Endothelial cell of umbilical vein (primary cell): ENCODE measurements at regions not wholly inside any gene's neighbourhood (a gene's known extent, or its start where the extent isn't known, plus 50 kb on each side); places are given as distances from the start of the nearest gene placed in this dataset.

Source experiments
- BruUV-seq: library from RNA; stranded (reverse); fragments of 400-500 nt; replicated peaks from 2 replicates; lab custom pipeline; 2021; lab: Mats Ljungman, UMichigan
- CTCF ChIA-PET: fragments of 300-600, 350-600 bp; sonication (Branson Sonifier 250); formaldehyde crosslinking; loops from one replicate; lab custom pipeline; 2021; ENCODE audit warnings: antibody characterized with exemption, inconsistent platforms; lab: Charles Lee
- POLR2A ChIA-PET: fragments of 300-600, 350-600 bp; sonication (Branson Sonifier 250); formaldehyde crosslinking; loops from one replicate; lab custom pipeline; 2021; ENCODE audit warnings: antibody characterized with exemption, inconsistent platforms; lab: Charles Lee
- DNase-seq: peaks from one replicate; pipeline ENCODE4 v3.0.0-alpha.2; 2011; ENCODE audit warnings: low read depth, low spot score
- FAIRE-seq: peaks from 2 replicates; lab custom pipeline; 2011; peaks lifted over from hg19 to GRCh38; lab: Jason Lieb, UNC
- H2AFZ ChIP-seq: 2 replicates; pipeline ENCODE4 v1.6.0; 2012; ENCODE audit warnings: low read depth, low read length, control low read depth, inconsistent platforms
- H3K27ac ChIP-seq: 2 replicates; pipeline ENCODE4 v1.5.1; 2011; ENCODE audit warnings: low read depth, mild to moderate bottlenecking, control low read depth, low read length, moderate library complexity; ENCODE audit not compliant: insufficient read depth
- H3K27me3 ChIP-seq, 2 experiments: 2 replicates each; pipeline versions ENCODE4 v1.6.0 to v1.6.1; 2011; ENCODE audit warnings: low read length in 2 of 2, mixed read lengths in 1 of 2; ENCODE audit not compliant: control insufficient read depth in 2 of 2, insufficient read depth in 2 of 2
- H3K36me3 ChIP-seq, 2 experiments: 2 replicates in 1 of 2; 3 replicates in 1 of 2; pipeline ENCODE4 v1.5.1; 2011; ENCODE audit warnings: low read length in 2 of 2, mild to moderate bottlenecking in 1 of 2, moderate library complexity in 1 of 2; ENCODE audit not compliant: control insufficient read depth in 2 of 2, insufficient read depth in 2 of 2; ENCODE audit errors: extremely low read depth in 1 of 2
- H3K4me1 ChIP-seq: 3 replicates; pipeline ENCODE4 v1.5.1; 2011; ENCODE audit warnings: mild to moderate bottlenecking, low read length; ENCODE audit not compliant: control insufficient read depth, insufficient read depth; ENCODE audit errors: extremely low read depth
- H3K4me2 ChIP-seq: 2 replicates; pipeline ENCODE4 v1.6.1; 2011; ENCODE audit warnings: low read length, control low read depth, mixed read lengths; ENCODE audit not compliant: insufficient read depth
- H3K4me3 ChIP-seq, 3 experiments: fragments of 200-600 bp in 1 of 3; sonication (generic), shearing (Covaris generic) in 1 of 3; replicated peaks in 1 of 3; 2 replicates each; pipeline ENCODE4 v1.5.1; 2011 to 2016; ENCODE audit warnings: control low read depth in 3 of 3, low read length in 3 of 3, mild to moderate bottlenecking in 2 of 3, inconsistent platforms in 1 of 3, low read depth in 1 of 3, moderate library complexity in 1 of 3; ENCODE audit not compliant: insufficient read depth in 1 of 3
- H3K79me2 ChIP-seq: 2 replicates; pipeline ENCODE4 v1.6.0; 2012; ENCODE audit warnings: low read length, inconsistent platforms; ENCODE audit not compliant: control insufficient read depth, insufficient read depth
- H3K9ac ChIP-seq: replicated peaks from 2 replicates; pipeline ENCODE3; 2011; ENCODE audit warnings: low read length, control low read depth; ENCODE audit not compliant: insufficient read depth; ENCODE audit errors: extremely low read depth
- H3K9me1 ChIP-seq: replicated peaks from 3 replicates; pipeline ENCODE4 v1.6.0; 2011; ENCODE audit warnings: mild to moderate bottlenecking, low read length; ENCODE audit not compliant: control insufficient read depth, insufficient read depth; ENCODE audit errors: extremely low read depth
- H3K9me3 ChIP-seq: replicated peaks from 2 replicates; pipeline ENCODE4 v1.5.1; 2012; ENCODE audit warnings: low read length, inconsistent platforms; ENCODE audit not compliant: control insufficient read depth, insufficient read depth
- H4K20me1 ChIP-seq: replicated peaks from 2 replicates; pipeline ENCODE3; 2011; ENCODE audit warnings: mild to moderate bottlenecking, low read length; ENCODE audit not compliant: control insufficient read depth, insufficient read depth; ENCODE audit errors: extremely low read depth
- CTCF ChIP-seq, 2 donors: IDR thresholded peaks; 1 replicate in 1 of 2; 2 replicates in 1 of 2; pipeline ENCODE4 v1.5.1; 2011; ENCODE audit warnings: low read length in 2 of 2, mild to moderate bottlenecking in 2 of 2, moderate library complexity in 2 of 2, control low read depth in 1 of 2, inconsistent platforms in 1 of 2, low read depth in 1 of 2; ENCODE audit not compliant: insufficient read depth in 1 of 2; ENCODE audit errors: extremely low read depth in 1 of 2
- EZH2 ChIP-seq: IDR thresholded peaks from 2 replicates; pipeline ENCODE4 v1.6.1; 2012; ENCODE audit warnings: borderline replicate concordance, low read depth, mild to moderate bottlenecking, moderate library complexity, low read length, inconsistent platforms; ENCODE audit not compliant: severe bottlenecking
- FOS ChIP-seq: IDR thresholded peaks from 2 replicates; pipeline ENCODE4 v1.6.1; 2011; ENCODE audit warnings: mild to moderate bottlenecking, low read length, moderate library complexity, borderline replicate concordance; ENCODE audit not compliant: insufficient read depth
- GATA2 ChIP-seq: IDR thresholded peaks from 2 replicates; pipeline ENCODE4 v1.7.0; 2011; ENCODE audit warnings: low read depth, mild to moderate bottlenecking, moderate library complexity, mixed read lengths, low read length; ENCODE audit not compliant: insufficient read length, insufficient read depth
- JUN ChIP-seq: IDR thresholded peaks from 2 replicates; pipeline ENCODE4 v1.6.1; 2011; ENCODE audit warnings: borderline replicate concordance, low read depth; ENCODE audit not compliant: insufficient read length, insufficient read depth
- MAX ChIP-seq: IDR thresholded peaks from 2 replicates; pipeline ENCODE4 v1.6.1; 2011; ENCODE audit not compliant: insufficient read depth, insufficient read length
- MYC ChIP-seq: IDR thresholded peaks from one replicate; pipeline ENCODE4 v1.6.1; 2011; ENCODE audit warnings: mild to moderate bottlenecking, low read depth, low read length
- POLR2A ChIP-seq: IDR thresholded peaks from 2 replicates; pipeline ENCODE4 v1.6.1; 2012; ENCODE audit warnings: low read depth, mild to moderate bottlenecking, control low read depth, low read length
- POLR2AphosphoS5 ChIP-seq: IDR thresholded peaks from 2 replicates; pipeline ENCODE4 v1.6.1; 2012; ENCODE audit warnings: low read depth, mild to moderate bottlenecking, control low read depth, low read length, moderate library complexity; ENCODE audit not compliant: insufficient read depth
- dilution Hi-C: fragments of 300-500 bp; cut with MboI; formaldehyde crosslinking; loops from one replicate; pipeline ENCODE4 v1.15.0; 2019; ENCODE audit warnings: low sequenced_read_pairs; ENCODE audit not compliant: extremely low pct_ligation_motif_present
- intact Hi-C: fragments of 100-400 bp; cut with micrococcal nuclease; formaldehyde crosslinking; loops from one replicate; pipeline ENCODE4 v1.10.0; 2022

- dilution Hi-C loops, result no loop called here
- no peak for FAIRE-seq
- Histone ChIP-seq H3K79me2 (no peaks in the 10 kb centered on the region), H3K27me3 (no peaks in the 10 kb centered on the region), H3K9ac (no peak overlapping the region), H3K36me3 (no peaks in the 10 kb centered on the region), H4K20me1 (no peaks in the 10 kb centered on the region), H2AFZ (no peak overlapping the region), H3K4me1 (no peaks in the 10 kb centered on the region), H3K27ac (no peak overlapping the region), H3K4me2 (no peak overlapping the region), H3K9me3 (no peaks in the 10 kb centered on the region), H3K4me3 (no peak overlapping the region), H3K9me1 (no peaks in the 10 kb centered on the region)
- intact Hi-C loops, result no loop called here
- POLR2A ChIA-PET, result interaction anchor here (0.6 kb wide), 1 partner anchor 656 kb away, joined by 3 read pairs; no protein-coding TSS in a partner anchor
- BruUV-seq, result no TSS peak
- no peak for DNase-seq
- CTCF ChIA-PET, result interaction anchor here (2.2 kb wide), 1 partner anchor 11 kb away, joined by 6 read pairs; no protein-coding TSS in a partner anchor
- TF ChIP-seq MYC (no peak), MAX (no peak), JUN (no peak), CTCF (IDR thresholded peaks at IDR 0.05; ENCODE audit: extremely low read depth in 1 of 2, insufficient read depth in 1 of 2, low read depth in 1 of 2, low read length in 2 of 2) (no peak), EZH2 (no peak), POLR2AphosphoS5 (no peak), FOS (no peak), POLR2A (no peak), GATA2 (no peak)
Measured at GRCh38 chr1:81466961-81467360, 333.8 kb upstream of the ADGRL2 start.
